ENCODE measurements at regions not wholly inside any gene's neighbourhood (a gene's known extent, or its start where the extent isn't known, plus 50 kb on each side); places are given as distances from the start of the nearest gene placed in this dataset.
"Not testable (repeated sequence)": the region's sequence is repeated elsewhere in the genome, so short reads cannot be mapped to it uniquely, and the experiment has no call there.

GRCh38 chr16:25542306-25542705 is 149.5 kb upstream of the HS3ST4 start (continued):
- no peak for TF ChIP-seq GTF2F1 (IDR thresholded peaks at IDR 0.05; ENCODE audit: borderline replicate concordance, low read depth, low read length)
- no peak for TF ChIP-seq BCL11A (IDR thresholded peaks at IDR 0.05; ENCODE audit: low read depth in 2 of 2, low read length in 2 of 2)
- no peak for TF ChIP-seq TAF1 (IDR thresholded peaks at IDR 0.05; ENCODE audit: low read depth, low read length)
- TF ChIP-seq CTCF (IDR thresholded peaks at IDR 0.05; ENCODE audit: control extremely low read depth in 1 of 3, insufficient read depth in 1 of 3, low read depth in 1 of 3, low read length in 3 of 3): no peak
- no peak for TF ChIP-seq SAP30 (IDR thresholded peaks at IDR 0.05; ENCODE audit: insufficient read depth, insufficient replicate concordance, low read length)

DNA sequence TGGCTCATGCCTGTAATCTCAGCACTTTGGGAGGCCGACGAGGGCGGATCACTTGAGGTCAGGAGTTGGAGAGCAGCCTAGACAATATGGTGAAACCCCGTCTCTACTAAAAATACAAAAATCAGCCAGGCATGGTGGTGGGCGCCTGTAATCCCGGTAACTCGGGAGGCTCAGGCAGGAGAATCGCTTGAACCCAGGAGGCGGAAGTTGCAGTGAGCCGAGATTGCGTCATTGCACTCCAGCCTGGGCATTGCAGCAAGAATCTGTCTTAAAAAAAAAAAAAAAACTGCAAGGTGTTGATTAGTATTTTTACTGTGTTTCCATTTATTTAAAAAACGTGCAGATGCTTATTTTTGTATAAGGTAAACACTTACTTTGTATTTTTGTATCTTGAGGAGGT is 152.0 kb upstream of the HS3ST4 start:
- H4K8ac ChIP-seq (ENCODE audit: extremely low read depth, insufficient read depth, low read length); H3K4me2 ChIP-seq (ENCODE audit: insufficient read depth in 1 of 2, low read depth in 2 of 2, low read length in 2 of 2); H3K9ac ChIP-seq (replicated peaks in 1 of 4; ENCODE audit: extremely low read depth in 1 of 4, low read depth in 3 of 4, low read length in 3 of 4); H3K79me1 ChIP-seq (ENCODE audit: low read depth, low read length); H2BK15ac ChIP-seq (ENCODE audit: low read length); H3K4me3 ChIP-seq (ENCODE audit: extremely low read depth in 1 of 4, insufficient read depth in 2 of 4, low read depth in 3 of 4, low read length in 4 of 4); H3K14ac ChIP-seq (ENCODE audit: insufficient read length); H2BK5ac ChIP-seq (ENCODE audit: low read depth, low read length); H3K4ac ChIP-seq (replicated peaks; ENCODE audit: insufficient read length, low read depth, low read length); H3K18ac ChIP-seq (ENCODE audit: extremely low read depth, low read length); H2AFZ ChIP-seq (ENCODE audit: low read length); H3K9me3 ChIP-seq (ENCODE audit: insufficient read depth in 2 of 2, low read depth in 1 of 2, low read length in 1 of 2); H3K27ac ChIP-seq (ENCODE audit: low read depth, low read length); H4K91ac ChIP-seq (replicated peaks; ENCODE audit: insufficient read length, low read length); H3K4me1 ChIP-seq (replicated peaks in 1 of 4; ENCODE audit: control insufficient read depth in 3 of 4, insufficient read depth in 4 of 4, low read length in 3 of 4); H3K23ac ChIP-seq (ENCODE audit: insufficient read length); H3K56ac ChIP-seq (replicated peaks; ENCODE audit: insufficient read length, low read depth, low read length); FAIRE-seq; POLR2A ChIA-PET (ENCODE audit: partially characterized antibody); H3K23me2 ChIP-seq (ENCODE audit: low read depth, low read length); H3K36me3 ChIP-seq (ENCODE audit: control insufficient read depth in 2 of 4, insufficient read depth in 4 of 4, low read length in 3 of 4); H2BK20ac ChIP-seq (ENCODE audit: low read length); H3K79me2 ChIP-seq (ENCODE audit: control insufficient read depth in 1 of 2, insufficient read depth in 2 of 2, low read length in 2 of 2); H3K27me3 ChIP-seq (replicated peaks in 1 of 4; ENCODE audit: control insufficient read depth in 3 of 4, extremely low read depth in 1 of 4, insufficient read depth in 3 of 4, low read length in 3 of 4); H2BK12ac ChIP-seq (ENCODE audit: low read depth, low read length); DNase-seq (ENCODE audit: low read depth in 1 of 2, low spot score in 2 of 2); H4K5ac ChIP-seq (ENCODE audit: insufficient read length, low read depth, low read length); H2BK120ac ChIP-seq (replicated peaks; ENCODE audit: low read depth, low read length); H4K20me1 ChIP-seq (replicated peaks in 1 of 2; ENCODE audit: control insufficient read depth in 1 of 2, insufficient read depth in 2 of 2, low read length in 2 of 2); H2AK5ac ChIP-seq (ENCODE audit: low read depth, low read length): not testable (repeated sequence)
- 94% methylated on average over 12 of the region's 12 CpGs; no CpG with 5 or more reads in 1 of the 2 experiments for WGBS, 2 experiments (ENCODE audit: extremely low coverage in 1 of 2, insufficient coverage in 1 of 2, insufficient read length in 1 of 2, insufficient replicate concordance in 2 of 2, low coverage in 1 of 2, low lambda C conversion rate in 2 of 2, missing lambda C conversion rate in 1 of 2)
- CTCF ChIA-PET (ENCODE audit: partially characterized antibody): interaction anchor here (0.8 kb wide), 1 partner anchor 19 kb away, joined by 3 read pairs; no protein-coding TSS in a partner anchor

Measured in H1 (cell line).